RWPE2 (cell line): ENCODE measurements at regions not wholly inside any gene's neighbourhood (a gene's known extent, or its start where the extent isn't known, plus 50 kb on each side); places are given as distances from the start of the nearest gene placed in this dataset.

ENCODE experiments used
- ATAC-seq: fragments of 200-7000 bp; cut with Tn5 transposase; 3 replicates; pipeline ENCODE4 v1.9.1; 2021; ENCODE audit warnings: low read depth
- DNase-seq: peaks from one replicate; pipeline ENCODE4 v3.0.0-alpha.2; 2020; ENCODE audit warnings: low spot score
- H3K27ac ChIP-seq: fragments of 450-650 bp; 2 replicates; pipeline ENCODE4 v1.5.1; 2017; ENCODE audit warnings: mild to moderate bottlenecking; ENCODE audit not compliant: poor library complexity, severe bottlenecking
- H3K27me3 ChIP-seq: fragments of 250-450 bp; sonication (Bioruptor Pico); 2 replicates; pipeline ENCODE4 v1.5.1; 2021; ENCODE audit warnings: mild to moderate bottlenecking, moderate library complexity; ENCODE audit not compliant: insufficient read depth, poor library complexity, severe bottlenecking
- H3K36me3 ChIP-seq: fragments of 250-450 bp; sonication (Bioruptor Pico); 2 replicates; pipeline ENCODE4 v1.5.1; 2020; ENCODE audit warnings: low read depth, mild to moderate bottlenecking, moderate library complexity
- H3K4me1 ChIP-seq: fragments of 250-450 bp; sonication (Bioruptor Pico); 2 replicates; pipeline ENCODE4 v1.5.1; 2021; ENCODE audit warnings: mild to moderate bottlenecking, moderate library complexity; ENCODE audit not compliant: insufficient read depth, poor library complexity, severe bottlenecking
- H3K4me3 ChIP-seq: fragments of 250-450 bp; sonication (Bioruptor Pico); 2 replicates; pipeline ENCODE4 v1.5.1; 2021; ENCODE audit warnings: mild to moderate bottlenecking, moderate library complexity; ENCODE audit not compliant: severe bottlenecking
- H3K9me3 ChIP-seq: fragments of 250-450 bp; sonication (Bioruptor Pico); 2 replicates; pipeline ENCODE4 v1.5.1; 2021; ENCODE audit warnings: mild to moderate bottlenecking, moderate library complexity; ENCODE audit not compliant: severe bottlenecking
- CTCF ChIP-seq: fragments of 450-650 bp; IDR thresholded peaks from one replicate; pipeline ENCODE4 v1.5.1; 2017; ENCODE audit warnings: mild to moderate bottlenecking, moderate library complexity; ENCODE audit not compliant: poor library complexity, severe bottlenecking

- no peak for TF ChIP-seq CTCF
- DNase-seq (no peak), ATAC-seq (no peak)
Observed at GRCh38 chr6:126926926-126927325, 191.5 kb upstream of the RSPO3 start.

GRCh38 chr6:126927841-126928240, 190.6 kb upstream of the RSPO3 start:
- ATAC-seq (no peak), DNase-seq (no peak)
- no peaks in the 10 kb centered on the region for H3K4me1 ChIP-seq
- TF ChIP-seq CTCF: no peak
- no peaks in the 10 kb centered on the region for H3K36me3 ChIP-seq
- no peaks in the 10 kb centered on the region for H3K27me3 ChIP-seq
- H3K27ac ChIP-seq: no peak overlapping the region
- no peaks in the 10 kb centered on the region for H3K9me3 ChIP-seq
- H3K4me3 ChIP-seq: no peak overlapping the region

More at GRCh38 chr6:126926926-126927325, 191.5 kb upstream of the RSPO3 start:
- Histone ChIP-seq H3K27me3 (no peaks in the 10 kb centered on the region), H3K36me3 (no peaks in the 10 kb centered on the region), H3K9me3 (no peaks in the 10 kb centered on the region), H3K4me1 (no peaks in the 10 kb centered on the region), H3K27ac (no peak overlapping the region), H3K4me3 (no peak overlapping the region)

- ATAC-seq (no peak), DNase-seq (no peak)
- no peaks in the 10 kb centered on the region for H3K4me1 ChIP-seq
- H3K9me3 ChIP-seq: no peaks in the 10 kb centered on the region
- no peaks in the 10 kb centered on the region for H3K36me3 ChIP-seq
- no peak overlapping the region for H3K27ac ChIP-seq
- TF ChIP-seq CTCF: no peak
- no peak overlapping the region for H3K4me3 ChIP-seq
- no peaks in the 10 kb centered on the region for H3K27me3 ChIP-seq
Observed at GRCh38 chr6:126937426-126937825, 181.0 kb upstream of the RSPO3 start.

GRCh38 chr6:126939784-126940183, 178.7 kb upstream of the RSPO3 start:
- Histone ChIP-seq H3K27ac (no peak overlapping the region), H3K27me3 (no peaks in the 10 kb centered on the region), H3K36me3 (no peaks in the 10 kb centered on the region), H3K9me3 (no peaks in the 10 kb centered on the region), H3K4me1 (no peaks in the 10 kb centered on the region), H3K4me3 (no peak overlapping the region)
- no peak for ATAC-seq
- DNase-seq: no peak
- TF ChIP-seq CTCF: no peak

GRCh38 chr6:126941751-126942150, 176.7 kb upstream of the RSPO3 start:
- no peaks in the 10 kb centered on the region for H3K4me1 ChIP-seq
- no peaks in the 10 kb centered on the region for H3K36me3 ChIP-seq
- H3K27ac ChIP-seq: no peak overlapping the region
- no peaks in the 10 kb centered on the region for H3K9me3 ChIP-seq
- no peaks in the 10 kb centered on the region for H3K27me3 ChIP-seq
- ATAC-seq (no peak), DNase-seq (no peak)
- no peak for TF ChIP-seq CTCF
- no peak overlapping the region for H3K4me3 ChIP-seq
